HEK293 (cell line): ENCODE measurements at regions not wholly inside any gene's neighbourhood (a gene's known extent, or its start where the extent isn't known, plus 50 kb on each side); places are given as distances from the start of the nearest gene placed in this dataset.

Experiments used
- CTCF ChIA-PET: fragments of 350-600 bp; formaldehyde crosslinking; extraction: SDS; loops from one replicate; lab custom pipeline; 2021; ENCODE audit warnings: antibody characterized with exemption; lab: Yijun Ruan, JAX
- POLR2A ChIA-PET: fragments of 300-600 bp; formaldehyde crosslinking; extraction: SDS; loops from one replicate; lab custom pipeline; 2020; ENCODE audit warnings: antibody characterized with exemption, inconsistent platforms; lab: Yijun Ruan, JAX
- H3K27ac ChIP-seq: fragments of 200-500 bp; sonication (Bioruptor generic); 2 replicates; pipeline ENCODE4 v1.5.1; 2014; ENCODE audit warnings: low read depth, low read length, control low read depth, inconsistent platforms; ENCODE audit errors: extremely low read depth
- H3K36me3 ChIP-seq, 2 experiments: fragments of 200-500 bp in 1 of 2; sonication (Bioruptor generic) in 1 of 2; 1 replicate in 1 of 2; 2 replicates in 1 of 2; pipeline ENCODE4 v1.5.1; 2014 to 2017; ENCODE audit warnings: inconsistent platforms in 2 of 2, low read length in 2 of 2; ENCODE audit not compliant: control insufficient read depth in 2 of 2, insufficient read depth in 1 of 2
- H3K4me1 ChIP-seq: fragments of 200-500 bp; sonication (Bioruptor generic); 2 replicates; pipeline ENCODE4 v1.5.1; 2014; ENCODE audit warnings: mild to moderate bottlenecking, low read length, inconsistent platforms; ENCODE audit not compliant: control insufficient read depth, insufficient read depth
- H3K4me3 ChIP-seq: 2 replicates; pipeline ENCODE4 v1.5.1; 2011; ENCODE audit warnings: low read depth, mild to moderate bottlenecking, control low read depth, low read length, moderate library complexity
- H3K9me3 ChIP-seq: fragments of 200-500 bp; sonication (Bioruptor generic); 2 replicates; pipeline ENCODE4 v1.5.1; 2014; ENCODE audit warnings: low read depth, low read length, inconsistent platforms; ENCODE audit not compliant: control insufficient read depth, insufficient read depth
- PRDM2 ChIP-seq: fragments of 450-650 bp; formaldehyde crosslinking; IDR thresholded peaks from 2 replicates; pipeline ENCODE4 v1.5.1; 2016; ENCODE audit warnings: missing biosample characterization, missing genetic modification characterization, borderline replicate concordance
- RBAK ChIP-seq: fragments of 450-650 bp; formaldehyde crosslinking; IDR thresholded peaks from 2 replicates; pipeline ENCODE4 v1.5.1; 2016; ENCODE audit warnings: missing biosample characterization, missing genetic modification characterization
- REST ChIP-seq: fragments of 450-650 bp; formaldehyde crosslinking; IDR thresholded peaks from 2 replicates; pipeline ENCODE4 v1.5.1; 2016; ENCODE audit warnings: missing biosample characterization, missing genetic modification characterization
- TCF7L2 ChIP-seq: IDR thresholded peaks from 2 replicates; pipeline ENCODE4 v1.6.1; 2011; ENCODE audit warnings: low read depth, mild to moderate bottlenecking, inconsistent platforms, low read length, moderate library complexity, borderline replicate concordance
- ZEB2 ChIP-seq: fragments of 450-650 bp; formaldehyde crosslinking; IDR thresholded peaks from 2 replicates; pipeline ENCODE4 v1.5.1; 2016; ENCODE audit warnings: missing biosample characterization, missing genetic modification characterization
- ZFHX2 ChIP-seq: fragments of 450-650 bp; formaldehyde crosslinking; conservative IDR thresholded peaks from 2 replicates; pipeline ENCODE4 v1.5.1; 2016; ENCODE audit warnings: missing biosample characterization, missing genetic modification characterization
- ZNF140 ChIP-seq: fragments of 450-650 bp; formaldehyde crosslinking; IDR thresholded peaks from 2 replicates; pipeline ENCODE4 v1.5.1; 2016; ENCODE audit warnings: missing biosample characterization, missing genetic modification characterization
- ZNF148 ChIP-seq: fragments of 450-650 bp; formaldehyde crosslinking; IDR thresholded peaks from 2 replicates; pipeline ENCODE4 v1.5.0; 2017; ENCODE audit warnings: missing biosample characterization, missing genetic modification characterization, borderline replicate concordance
- ZNF366 ChIP-seq: fragments of 450-650 bp; formaldehyde crosslinking; conservative IDR thresholded peaks from 2 replicates; pipeline ENCODE4 v1.5.1; 2016; ENCODE audit warnings: missing biosample characterization, missing genetic modification characterization
- ZNF548 ChIP-seq: fragments of 450-650 bp; formaldehyde crosslinking; IDR thresholded peaks from 2 replicates; pipeline ENCODE4 v1.5.1; 2016; ENCODE audit warnings: missing biosample characterization, missing genetic modification characterization
- ZNF585B ChIP-seq: fragments of 450-650 bp; formaldehyde crosslinking; IDR thresholded peaks from 2 replicates; pipeline ENCODE4 v1.5.1; 2016; ENCODE audit warnings: missing biosample characterization, missing genetic modification characterization
- ZNF664 ChIP-seq: fragments of 450-650 bp; formaldehyde crosslinking; IDR thresholded peaks from 2 replicates; pipeline ENCODE4 v1.5.1; 2016; ENCODE audit warnings: missing biosample characterization, missing genetic modification characterization
- ZNF677 ChIP-seq: fragments of 450-650 bp; IDR thresholded peaks from 2 replicates; pipeline ENCODE4 v1.5.0; 2018; ENCODE audit warnings: missing biosample characterization, mild to moderate bottlenecking, missing genetic modification characterization, moderate library complexity
- ZNF768 ChIP-seq: fragments of 450-650 bp; formaldehyde crosslinking; IDR thresholded peaks from 2 replicates; pipeline ENCODE4 v1.5.1; 2018; ENCODE audit warnings: missing biosample characterization, mild to moderate bottlenecking, missing genetic modification characterization
- ZNF776 ChIP-seq: fragments of 450-650 bp; formaldehyde crosslinking; IDR thresholded peaks from 2 replicates; pipeline ENCODE4 v1.5.0; 2017; ENCODE audit warnings: missing biosample characterization, missing genetic modification characterization, borderline replicate concordance
- ZSCAN16 ChIP-seq: fragments of 450-650 bp; formaldehyde crosslinking; IDR thresholded peaks from 2 replicates; pipeline ENCODE4 v1.5.1; 2016; ENCODE audit warnings: missing biosample characterization, missing genetic modification characterization
- TF ChIP-seq, protein P1 (sequence below): fragments of 450-650 bp; formaldehyde crosslinking; IDR thresholded peaks from 2 replicates; pipeline ENCODE4 v1.5.1; 2016; ENCODE audit warnings: missing biosample characterization, missing genetic modification characterization
- TF ChIP-seq, protein P2 (sequence below): fragments of 450-650 bp; formaldehyde crosslinking; IDR thresholded peaks from 2 replicates; pipeline ENCODE4 v1.5.1; 2016; ENCODE audit warnings: missing biosample characterization, missing genetic modification characterization
- TF ChIP-seq, protein P3 (sequence below): fragments of 450-650 bp; formaldehyde crosslinking; IDR thresholded peaks from 2 replicates; pipeline ENCODE4 v1.5.1; 2017; ENCODE audit warnings: missing biosample characterization, missing genetic modification characterization

DNA sequence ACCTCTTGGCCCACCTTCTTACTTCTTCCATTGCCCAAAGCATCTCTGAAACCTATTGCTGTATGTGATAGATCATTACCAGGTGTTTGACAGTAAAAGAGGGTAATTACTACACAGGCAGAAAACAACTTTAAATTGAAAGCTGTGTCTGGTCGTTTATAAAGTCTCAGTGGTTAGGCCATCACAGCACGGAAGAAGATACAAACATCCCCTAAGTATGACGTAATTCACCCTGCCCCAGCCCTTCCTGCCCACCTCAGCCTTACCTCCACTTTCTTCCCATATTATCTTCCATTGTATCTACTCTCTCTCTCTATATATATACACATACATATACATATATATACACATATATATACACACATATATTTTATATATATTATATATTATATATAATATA is 805.8 kb upstream of the PABPC4L start (continued):
- TF ChIP-seq, protein P1, sequence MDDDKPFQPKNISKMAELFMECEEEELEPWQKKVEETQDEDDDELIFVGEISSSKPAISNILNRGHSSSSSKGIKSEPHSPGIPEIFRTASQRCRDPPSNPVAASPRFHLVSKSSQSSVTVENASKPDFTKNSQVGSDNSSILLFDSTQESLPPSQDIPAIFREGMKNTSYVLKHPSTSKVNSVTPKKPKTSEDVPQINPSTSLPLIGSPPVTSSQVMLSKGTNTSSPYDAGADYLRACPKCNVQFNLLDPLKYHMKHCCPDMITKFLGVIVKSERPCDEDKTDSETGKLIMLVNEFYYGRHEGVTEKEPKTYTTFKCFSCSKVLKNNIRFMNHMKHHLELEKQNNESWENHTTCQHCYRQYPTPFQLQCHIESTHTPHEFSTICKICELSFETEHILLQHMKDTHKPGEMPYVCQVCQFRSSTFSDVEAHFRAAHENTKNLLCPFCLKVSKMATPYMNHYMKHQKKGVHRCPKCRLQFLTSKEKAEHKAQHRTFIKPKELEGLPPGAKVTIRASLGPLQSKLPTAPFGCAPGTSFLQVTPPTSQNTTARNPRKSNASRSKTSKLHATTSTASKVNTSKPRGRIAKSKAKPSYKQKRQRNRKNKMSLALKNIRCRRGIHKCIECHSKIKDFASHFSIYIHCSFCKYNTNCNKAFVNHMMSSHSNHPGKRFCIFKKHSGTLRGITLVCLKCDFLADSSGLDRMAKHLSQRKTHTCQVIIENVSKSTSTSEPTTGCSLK (tag by site-specific recombination): no peak
- no peak for TF ChIP-seq ZSCAN16 (tag by site-specific recombination)
- TF ChIP-seq ZNF585B (tag by site-specific recombination): no peak
- TF ChIP-seq ZNF548: no peak

GRCh38 chr4:134999169-134999568 is 797.6 kb upstream of the PABPC4L start:
- no peak overlapping the region for H3K27ac ChIP-seq
- no peaks in the 10 kb centered on the region for H3K4me1 ChIP-seq
- ChIA-PET CTCF (interaction anchor here (0.7 kb wide), 1 partner anchor 654 kb away, joined by 3 read pairs; no protein-coding TSS in a partner anchor), POLR2A (no interaction called here)
- H3K9me3 ChIP-seq: no peaks in the 10 kb centered on the region
- no peak overlapping the region for H3K4me3 ChIP-seq
- H3K36me3 ChIP-seq: no peaks in the 10 kb centered on the region
- TF ChIP-seq RBAK (tag by site-specific recombination): no peak
- TF ChIP-seq ZFHX2 (tag by site-specific recombination): no peak
- no peak for TF ChIP-seq ZNF148
- no peak for TF ChIP-seq ZNF677
- TF ChIP-seq, protein P2, sequence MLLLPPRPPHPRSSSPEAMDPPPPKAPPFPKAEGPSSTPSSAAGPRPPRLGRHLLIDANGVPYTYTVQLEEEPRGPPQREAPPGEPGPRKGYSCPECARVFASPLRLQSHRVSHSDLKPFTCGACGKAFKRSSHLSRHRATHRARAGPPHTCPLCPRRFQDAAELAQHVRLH (tag by site-specific recombination): no peak
- no peak for TF ChIP-seq ZNF140 (tag by site-specific recombination)
- no peak for TF ChIP-seq ZNF366 (tag by site-specific recombination)
- no peak for TF ChIP-seq ZEB2 (tag by site-specific recombination)
- TF ChIP-seq ZNF768 (tag by site-specific recombination): no peak
- no peak for TF ChIP-seq TCF7L2
- TF ChIP-seq PRDM2 (tag by site-specific recombination): no peak
- TF ChIP-seq ZNF776 (tag by site-specific recombination): no peak
- TF ChIP-seq REST: no peak
- no peak for TF ChIP-seq ZNF664 (tag by site-specific recombination)
- TF ChIP-seq, protein P3, sequence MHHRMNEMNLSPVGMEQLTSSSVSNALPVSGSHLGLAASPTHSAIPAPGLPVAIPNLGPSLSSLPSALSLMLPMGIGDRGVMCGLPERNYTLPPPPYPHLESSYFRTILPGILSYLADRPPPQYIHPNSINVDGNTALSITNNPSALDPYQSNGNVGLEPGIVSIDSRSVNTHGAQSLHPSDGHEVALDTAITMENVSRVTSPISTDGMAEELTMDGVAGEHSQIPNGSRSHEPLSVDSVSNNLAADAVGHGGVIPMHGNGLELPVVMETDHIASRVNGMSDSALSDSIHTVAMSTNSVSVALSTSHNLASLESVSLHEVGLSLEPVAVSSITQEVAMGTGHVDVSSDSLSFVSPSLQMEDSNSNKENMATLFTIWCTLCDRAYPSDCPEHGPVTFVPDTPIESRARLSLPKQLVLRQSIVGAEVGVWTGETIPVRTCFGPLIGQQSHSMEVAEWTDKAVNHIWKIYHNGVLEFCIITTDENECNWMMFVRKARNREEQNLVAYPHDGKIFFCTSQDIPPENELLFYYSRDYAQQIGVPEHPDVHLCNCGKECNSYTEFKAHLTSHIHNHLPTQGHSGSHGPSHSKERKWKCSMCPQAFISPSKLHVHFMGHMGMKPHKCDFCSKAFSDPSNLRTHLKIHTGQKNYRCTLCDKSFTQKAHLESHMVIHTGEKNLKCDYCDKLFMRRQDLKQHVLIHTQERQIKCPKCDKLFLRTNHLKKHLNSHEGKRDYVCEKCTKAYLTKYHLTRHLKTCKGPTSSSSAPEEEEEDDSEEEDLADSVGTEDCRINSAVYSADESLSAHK (tag by site-specific recombination): no peak
